GM23338 (cell line): ENCODE measurements at regions not wholly inside any gene's neighbourhood (a gene's known extent, or its start where the extent isn't known, plus 50 kb on each side); places are given as distances from the start of the nearest gene placed in this dataset.

ENCODE experiments used
- CREB1 ChIP-seq: fragments of 250-450 bp; sonication (Bioruptor Pico); IDR thresholded peaks from 2 replicates; pipeline ENCODE4 v1.5.0; 2020; ENCODE audit warnings: low read depth, mild to moderate bottlenecking, moderate library complexity
- CTCF ChIP-seq, 2 experiments: fragments of 200-600 bp in 1 of 2; sonication (generic) in 1 of 2; conservative IDR thresholded peaks; 2 replicates each; pipeline versions ENCODE4 v1.5.1 to v1.6.1; 2016 to 2017; ENCODE audit warnings: antibody characterized with exemption in 2 of 2, low read depth in 2 of 2, mild to moderate bottlenecking in 2 of 2, moderate library complexity in 1 of 2
- EZH2 ChIP-seq: fragments of 200-600 bp; sonication (generic); IDR thresholded peaks from one replicate; pipeline ENCODE4 v1.8.0; 2017; ENCODE audit warnings: antibody characterized with exemption, mild to moderate bottlenecking, low read depth; ENCODE audit not compliant: unreplicated experiment
- EZH2phosphoT487 ChIP-seq: fragments of 200-600 bp; sonication (generic); IDR thresholded peaks from one replicate; pipeline ENCODE4 v1.8.1; 2018; ENCODE audit warnings: antibody characterized with exemption; ENCODE audit not compliant: unreplicated experiment
- JUNB ChIP-seq: IDR thresholded peaks from one replicate; pipeline ENCODE4 v1.6.1; 2016; ENCODE audit warnings: antibody characterized with exemption; ENCODE audit not compliant: unreplicated experiment
- POLR2AphosphoS5 ChIP-seq: IDR thresholded peaks from 2 replicates; pipeline ENCODE4 v1.6.1; 2016; ENCODE audit warnings: antibody characterized with exemption, low read depth
- REST ChIP-seq: IDR thresholded peaks from one replicate; pipeline ENCODE4 v1.6.1; 2018; ENCODE audit warnings: antibody characterized with exemption; ENCODE audit not compliant: unreplicated experiment
- STAT1 ChIP-seq: IDR thresholded peaks from one replicate; pipeline ENCODE4 v1.6.1; 2016; ENCODE audit warnings: antibody characterized with exemption; ENCODE audit not compliant: unreplicated experiment
- ZNF114 ChIP-seq: fragments of 250-450 bp; sonication (Bioruptor Pico); IDR thresholded peaks from 2 replicates; pipeline ENCODE4 v1.5.0; 2020; ENCODE audit warnings: mild to moderate bottlenecking, moderate library complexity
- ZNF331 ChIP-seq: fragments of 250-450 bp; sonication (Bioruptor Pico); IDR thresholded peaks from 2 replicates; pipeline ENCODE4 v1.5.0; 2020; ENCODE audit warnings: low read depth, mild to moderate bottlenecking, moderate library complexity
- ZNF462 ChIP-seq: fragments of 250-450 bp; sonication (Bioruptor Pico); IDR thresholded peaks from 2 replicates; pipeline ENCODE4 v1.5.0; 2020; ENCODE audit warnings: mild to moderate bottlenecking, moderate library complexity
- TF ChIP-seq, protein P1 (sequence below): IDR thresholded peaks from 2 replicates; pipeline ENCODE4 v1.6.1; 2016; ENCODE audit warnings: antibody characterized with exemption

DNA sequence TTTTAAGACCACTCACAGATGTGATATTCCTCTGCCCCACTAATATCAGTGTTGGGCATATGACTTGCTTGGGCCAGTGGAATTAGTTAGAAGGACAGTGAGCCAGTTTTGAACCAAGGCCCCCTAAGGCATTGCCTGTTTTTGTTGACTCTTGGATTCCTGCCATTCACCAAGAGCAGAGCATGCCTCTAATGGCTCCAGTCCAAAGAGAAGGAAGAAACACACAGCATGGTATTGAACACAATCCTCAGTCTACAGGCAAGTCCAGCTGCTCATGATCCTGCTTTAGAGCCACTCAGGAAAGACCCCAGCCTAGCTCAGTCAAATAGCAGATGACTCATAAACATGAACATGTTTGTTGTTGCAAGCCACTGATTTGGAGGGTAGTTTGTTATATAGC is 1201.5 kb downstream of the BCL11B start:
- TF ChIP-seq EZH2 (no peak), CTCF (conservative IDR thresholded peaks at IDR 0.05; ENCODE audit: low read depth in 2 of 2) (no peak), EZH2phosphoT487 (no peak), CREB1 (CRISPR knock-in tag) (no peak), POLR2AphosphoS5 (no peak), ZNF331 (CRISPR knock-in tag) (no peak), REST (no peak), ZNF114 (no peak), JUNB (no peak), STAT1 (no peak), ZNF462 (CRISPR knock-in tag) (no peak)
- TF ChIP-seq, protein P1, sequence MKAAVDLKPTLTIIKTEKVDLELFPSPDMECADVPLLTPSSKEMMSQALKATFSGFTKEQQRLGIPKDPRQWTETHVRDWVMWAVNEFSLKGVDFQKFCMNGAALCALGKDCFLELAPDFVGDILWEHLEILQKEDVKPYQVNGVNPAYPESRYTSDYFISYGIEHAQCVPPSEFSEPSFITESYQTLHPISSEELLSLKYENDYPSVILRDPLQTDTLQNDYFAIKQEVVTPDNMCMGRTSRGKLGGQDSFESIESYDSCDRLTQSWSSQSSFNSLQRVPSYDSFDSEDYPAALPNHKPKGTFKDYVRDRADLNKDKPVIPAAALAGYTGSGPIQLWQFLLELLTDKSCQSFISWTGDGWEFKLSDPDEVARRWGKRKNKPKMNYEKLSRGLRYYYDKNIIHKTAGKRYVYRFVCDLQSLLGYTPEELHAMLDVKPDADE = no peak
